ENCODE measurements at regions not wholly inside any gene's neighbourhood (a gene's known extent, or its start where the extent isn't known, plus 50 kb on each side); places are given as distances from the start of the nearest gene placed in this dataset.
A peak's percentile ranks its signal among the peaks of the same experiment; 100 is the strongest.

DNA sequence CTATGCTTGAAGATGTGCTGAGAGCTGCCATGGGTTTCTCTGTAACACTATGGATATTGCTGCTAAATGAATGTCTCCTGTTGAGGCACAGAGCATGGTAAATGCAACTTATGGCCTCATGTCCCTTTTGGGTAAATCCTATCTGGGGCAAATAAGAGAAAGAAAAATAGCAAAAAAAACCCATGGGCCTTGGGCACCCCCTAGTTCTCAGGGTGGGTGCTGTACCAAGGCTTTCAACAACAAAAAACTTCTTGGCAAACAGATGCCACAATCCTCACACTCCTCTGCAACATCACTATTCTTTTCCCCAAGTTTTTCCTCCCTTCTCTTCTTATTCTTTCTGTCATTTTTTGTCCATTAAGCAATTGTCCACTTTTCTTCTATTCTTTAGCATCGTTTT lies 340.1 kb upstream of the ROBO2 start:
- Histone ChIP-seq H3K4me1 (ENCODE audit: control insufficient read depth, insufficient read depth, low read length) (no peaks in the 10 kb centered on the region), H3K4me3 (ENCODE audit: low read length) (no peak overlapping the region), H3K9me3 (ENCODE audit: control insufficient read depth, low read length) (no peaks in the 10 kb centered on the region), H3K36me3 (ENCODE audit: control insufficient read depth, insufficient read depth, low read length, severe bottlenecking) (no peaks in the 10 kb centered on the region), H3K9ac (ENCODE audit: low read length) (no peak overlapping the region), H3K27me3 (replicated peaks; ENCODE audit: control insufficient read depth, insufficient read depth, low read length) (no peaks in the 10 kb centered on the region)
- no peak for DNase-seq (ENCODE audit: low read depth)

DNA sequence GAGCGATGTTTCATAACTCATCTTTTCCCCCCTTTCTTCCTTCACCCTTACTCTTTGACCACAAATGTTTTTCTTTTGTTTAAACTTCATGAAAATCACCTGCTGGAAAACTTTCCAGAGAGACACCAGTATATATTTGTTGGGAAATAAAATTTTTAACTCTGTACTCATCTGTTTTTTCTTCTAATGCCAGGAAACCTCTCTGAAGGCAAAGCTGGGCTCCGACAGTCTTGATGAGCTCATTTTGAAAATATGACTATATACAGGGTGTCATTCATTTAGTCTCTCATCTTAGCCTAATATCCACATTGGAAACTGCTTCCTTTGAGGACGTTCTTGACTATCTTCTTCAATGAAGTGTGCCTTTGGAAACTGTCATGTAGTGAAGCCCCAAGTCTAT lies 339.6 kb upstream of the ROBO2 start:
- Histone ChIP-seq H3K36me3 (ENCODE audit: control insufficient read depth, insufficient read depth, low read length, severe bottlenecking) (no peaks in the 10 kb centered on the region), H3K9ac (ENCODE audit: low read length) (no peak overlapping the region), H3K4me3 (ENCODE audit: low read length) (no peak overlapping the region), H3K27me3 (replicated peaks; ENCODE audit: control insufficient read depth, insufficient read depth, low read length) (no peaks in the 10 kb centered on the region), H3K4me1 (ENCODE audit: control insufficient read depth, insufficient read depth, low read length) (no peaks in the 10 kb centered on the region), H3K9me3 (ENCODE audit: control insufficient read depth, low read length) (no peaks in the 10 kb centered on the region)
- DNase-seq (ENCODE audit: low read depth), result peak; percentile 44

DNA sequence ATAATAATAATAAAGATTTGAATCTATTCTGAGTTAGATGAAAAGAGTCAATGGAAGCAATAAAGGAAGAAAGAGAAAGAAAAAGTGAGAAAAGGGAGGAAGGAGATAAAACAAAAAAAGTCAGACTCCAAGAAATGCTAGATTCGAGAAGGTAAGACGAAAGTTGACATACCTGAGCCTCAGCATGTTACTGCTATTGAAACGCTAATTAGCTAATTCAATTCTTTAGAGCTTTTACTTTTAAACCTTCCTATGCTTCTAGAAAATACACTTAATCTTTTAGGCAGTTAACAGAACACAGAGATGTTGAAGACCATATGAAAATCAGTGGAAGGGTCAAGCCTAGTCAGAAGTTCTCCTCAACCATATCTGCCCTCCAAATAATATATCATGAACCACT lies 337.2 kb upstream of the ROBO2 start:
- no peak for DNase-seq (ENCODE audit: low read depth)
- H3K36me3 ChIP-seq (ENCODE audit: control insufficient read depth, insufficient read depth, low read length, severe bottlenecking), result no peaks in the 10 kb centered on the region
- H3K27me3 ChIP-seq (replicated peaks; ENCODE audit: control insufficient read depth, insufficient read depth, low read length), result no peaks in the 10 kb centered on the region
- no peak overlapping the region for H3K4me3 ChIP-seq (ENCODE audit: low read length)
- H3K9me3 ChIP-seq (ENCODE audit: control insufficient read depth, low read length), result no peaks in the 10 kb centered on the region
- H3K4me1 ChIP-seq (ENCODE audit: control insufficient read depth, insufficient read depth, low read length), result no peaks in the 10 kb centered on the region
- no peak overlapping the region for H3K9ac ChIP-seq (ENCODE audit: low read length)

DNA sequence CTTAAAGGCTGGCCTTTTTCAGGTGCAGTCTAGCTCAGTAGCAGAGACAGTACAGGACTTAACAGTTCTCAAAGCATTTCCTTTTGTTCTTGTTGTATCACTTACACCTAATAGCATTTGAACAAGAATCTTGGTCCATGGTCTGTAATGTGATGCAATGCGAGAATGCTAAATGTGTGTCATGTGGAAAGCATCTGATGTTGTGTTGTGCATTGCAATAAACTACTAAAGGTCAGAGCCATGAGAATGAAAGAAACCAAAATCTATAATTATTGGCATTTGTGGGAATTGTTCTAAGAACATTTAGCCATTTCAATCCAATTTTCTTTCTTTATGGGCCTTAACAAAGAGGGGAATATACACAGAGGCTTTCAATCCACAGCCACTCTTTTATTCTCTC lies 324.5 kb upstream of the ROBO2 start:
- Histone ChIP-seq H3K36me3 (ENCODE audit: control insufficient read depth, insufficient read depth, low read length, severe bottlenecking) (no peaks in the 10 kb centered on the region), H3K9ac (ENCODE audit: low read length) (no peak overlapping the region), H3K4me1 (ENCODE audit: control insufficient read depth, insufficient read depth, low read length) (no peaks in the 10 kb centered on the region), H3K27me3 (replicated peaks; ENCODE audit: control insufficient read depth, insufficient read depth, low read length) (no peaks in the 10 kb centered on the region), H3K9me3 (ENCODE audit: control insufficient read depth, low read length) (no peaks in the 10 kb centered on the region), H3K4me3 (ENCODE audit: low read length) (no peak overlapping the region)
- peak; percentile 54 for DNase-seq (ENCODE audit: low read depth)

DNA sequence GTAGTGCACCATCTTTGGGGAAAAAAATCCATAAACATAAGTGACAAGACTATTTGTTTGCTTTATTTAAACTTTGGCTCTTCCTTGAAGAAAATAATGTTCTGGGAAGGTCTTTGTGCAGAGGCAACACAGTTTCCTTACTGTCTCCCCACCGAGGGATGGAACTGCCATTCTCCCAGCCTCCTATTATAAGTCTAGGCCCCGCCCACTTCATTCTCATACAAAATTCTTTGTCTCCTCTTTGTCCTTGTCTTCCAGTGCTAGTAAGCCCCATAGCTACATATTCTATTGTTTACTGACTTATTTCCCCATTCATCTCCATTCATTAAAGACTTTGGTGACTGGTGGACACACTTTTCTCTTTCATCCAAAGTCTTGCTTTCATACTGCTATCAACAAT lies 316.5 kb upstream of the ROBO2 start:
- H3K4me1 ChIP-seq (ENCODE audit: control insufficient read depth, insufficient read depth, low read length), result no peaks in the 10 kb centered on the region
- no peak overlapping the region for H3K4me3 ChIP-seq (ENCODE audit: low read length)
- H3K27me3 ChIP-seq (replicated peaks; ENCODE audit: control insufficient read depth, insufficient read depth, low read length), result no peaks in the 10 kb centered on the region
- no peak for DNase-seq (ENCODE audit: low read depth)
- H3K9ac ChIP-seq (ENCODE audit: low read length), result no peak overlapping the region
- H3K36me3 ChIP-seq (ENCODE audit: control insufficient read depth, insufficient read depth, low read length, severe bottlenecking), result no peaks in the 10 kb centered on the region
- H3K9me3 ChIP-seq (ENCODE audit: control insufficient read depth, low read length), result no peaks in the 10 kb centered on the region

DNA sequence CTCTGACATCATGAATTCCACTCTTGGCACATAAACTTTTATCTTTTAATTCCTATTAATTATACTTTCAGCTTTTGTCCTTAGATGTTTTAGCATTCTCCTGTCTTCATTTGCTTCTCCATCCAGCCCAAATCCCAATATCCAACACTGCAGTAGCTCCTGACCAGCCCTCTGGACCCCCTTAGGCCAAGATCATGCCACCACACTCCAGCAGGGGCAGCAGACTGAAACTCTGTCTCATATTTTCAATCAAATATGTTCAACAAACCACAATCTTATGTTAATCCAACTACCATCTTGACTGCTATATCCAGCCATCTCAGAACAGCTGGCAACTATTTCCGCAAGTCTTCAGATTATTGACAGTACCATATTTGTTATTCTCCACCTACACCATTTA lies 315.8 kb upstream of the ROBO2 start:
- Histone ChIP-seq H3K9me3 (ENCODE audit: control insufficient read depth, low read length) (no peaks in the 10 kb centered on the region), H3K27me3 (replicated peaks; ENCODE audit: control insufficient read depth, insufficient read depth, low read length) (no peaks in the 10 kb centered on the region), H3K4me1 (ENCODE audit: control insufficient read depth, insufficient read depth, low read length) (no peaks in the 10 kb centered on the region), H3K9ac (ENCODE audit: low read length) (no peak overlapping the region), H3K36me3 (ENCODE audit: control insufficient read depth, insufficient read depth, low read length, severe bottlenecking) (no peaks in the 10 kb centered on the region), H3K4me3 (ENCODE audit: low read length) (no peak overlapping the region)
- no peak for DNase-seq (ENCODE audit: low read depth)

DNA sequence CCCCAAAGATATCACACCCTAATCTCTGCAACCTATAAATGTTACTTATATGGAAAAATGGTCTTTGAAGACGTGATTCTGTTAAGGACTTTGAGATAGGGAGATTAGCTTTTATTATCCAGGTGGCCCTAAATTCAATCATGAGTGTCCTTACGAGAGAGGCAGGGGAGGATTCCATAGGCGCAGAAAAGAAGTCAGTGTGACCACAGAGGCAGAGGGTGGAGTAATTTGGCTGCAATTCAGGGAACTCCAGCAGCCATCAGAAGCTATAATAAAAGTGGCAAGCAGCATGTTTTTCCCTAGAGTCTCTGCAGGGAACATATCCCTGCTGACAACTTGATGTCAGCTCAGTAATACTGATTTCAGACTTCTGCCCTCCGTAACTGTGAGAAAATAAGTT lies 315.2 kb upstream of the ROBO2 start:
- H3K4me3 ChIP-seq (ENCODE audit: low read length), result no peak overlapping the region
- no peaks in the 10 kb centered on the region for H3K9me3 ChIP-seq (ENCODE audit: control insufficient read depth, low read length)
- no peaks in the 10 kb centered on the region for H3K27me3 ChIP-seq (replicated peaks; ENCODE audit: control insufficient read depth, insufficient read depth, low read length)
- no peaks in the 10 kb centered on the region for H3K36me3 ChIP-seq (ENCODE audit: control insufficient read depth, insufficient read depth, low read length, severe bottlenecking)
- H3K9ac ChIP-seq (ENCODE audit: low read length), result no peak overlapping the region
- no peak for DNase-seq (ENCODE audit: low read depth)
- H3K4me1 ChIP-seq (ENCODE audit: control insufficient read depth, insufficient read depth, low read length), result no peaks in the 10 kb centered on the region

DNA sequence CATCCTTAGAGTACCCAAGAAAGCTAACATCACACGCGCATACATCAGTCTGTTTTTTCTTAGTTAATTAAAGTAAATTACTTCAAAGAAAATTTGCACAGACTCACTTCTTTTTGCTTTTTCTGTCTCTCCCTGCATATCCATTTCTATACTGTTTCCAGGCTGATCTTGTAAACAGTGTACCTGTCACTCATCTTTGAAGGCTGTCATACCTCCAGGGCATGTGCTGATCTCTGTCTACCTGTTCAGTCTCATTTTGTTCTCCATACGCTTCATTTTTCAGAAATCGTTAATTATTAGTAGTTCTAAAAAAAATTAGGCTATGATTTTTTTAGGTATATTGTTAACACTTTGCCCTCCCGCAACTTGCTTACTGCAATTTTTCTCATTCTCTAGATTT lies 313.9 kb upstream of the ROBO2 start:
- DNase-seq (ENCODE audit: low read depth), result no peak
- Histone ChIP-seq H3K9me3 (ENCODE audit: control insufficient read depth, low read length) (no peaks in the 10 kb centered on the region), H3K27me3 (replicated peaks; ENCODE audit: control insufficient read depth, insufficient read depth, low read length) (no peaks in the 10 kb centered on the region), H3K4me3 (ENCODE audit: low read length) (no peak overlapping the region), H3K4me1 (ENCODE audit: control insufficient read depth, insufficient read depth, low read length) (no peaks in the 10 kb centered on the region), H3K36me3 (ENCODE audit: control insufficient read depth, insufficient read depth, low read length, severe bottlenecking) (no peaks in the 10 kb centered on the region), H3K9ac (ENCODE audit: low read length) (no peak overlapping the region)

DNA sequence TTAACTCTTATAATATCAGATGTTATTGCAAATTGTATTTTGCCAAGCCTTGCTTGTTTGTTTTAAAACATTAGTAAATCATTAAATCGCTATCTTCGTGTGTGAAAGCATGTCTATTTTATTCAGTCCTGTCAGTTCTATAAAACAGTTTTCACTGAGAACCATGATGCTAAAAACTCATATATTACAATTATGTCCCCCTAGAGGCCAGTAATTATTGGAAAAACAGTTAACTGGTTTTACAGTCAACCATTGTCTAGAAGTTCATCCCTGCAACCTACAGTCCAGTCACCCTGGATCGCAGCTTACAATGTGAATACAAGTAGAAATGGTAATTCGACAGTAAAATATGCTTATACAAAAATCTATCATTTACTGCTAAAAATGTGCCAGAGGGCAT lies 311.5 kb upstream of the ROBO2 start:
- Histone ChIP-seq H3K9me3 (ENCODE audit: control insufficient read depth, low read length) (no peaks in the 10 kb centered on the region), H3K36me3 (ENCODE audit: control insufficient read depth, insufficient read depth, low read length, severe bottlenecking) (no peaks in the 10 kb centered on the region), H3K9ac (ENCODE audit: low read length) (no peak overlapping the region), H3K4me1 (ENCODE audit: control insufficient read depth, insufficient read depth, low read length) (no peaks in the 10 kb centered on the region), H3K4me3 (ENCODE audit: low read length) (no peak overlapping the region), H3K27me3 (replicated peaks; ENCODE audit: control insufficient read depth, insufficient read depth, low read length) (no peaks in the 10 kb centered on the region)
- DNase-seq (ENCODE audit: low read depth), result no peak

DNA sequence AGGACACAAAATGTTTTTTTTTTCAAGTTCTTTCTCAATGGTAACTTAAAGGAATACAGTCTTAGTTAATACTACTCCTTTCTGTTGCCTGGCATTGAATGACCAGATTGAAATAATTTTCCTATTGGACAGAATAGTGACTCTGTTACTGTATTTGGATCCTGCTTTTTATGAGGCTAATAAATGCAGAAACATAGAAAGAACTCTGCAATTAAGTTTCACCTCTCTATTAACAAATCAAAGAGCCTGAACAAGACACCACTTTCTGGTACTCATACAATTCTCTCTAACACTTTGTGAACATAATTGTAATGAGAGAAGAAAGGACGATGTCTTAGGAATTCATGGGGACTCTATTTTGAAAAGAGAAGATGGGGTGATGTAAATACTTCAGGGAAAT lies 308.4 kb upstream of the ROBO2 start:
- Histone ChIP-seq H3K9ac (ENCODE audit: low read length) (no peak overlapping the region), H3K27me3 (replicated peaks; ENCODE audit: control insufficient read depth, insufficient read depth, low read length) (no peaks in the 10 kb centered on the region), H3K4me1 (ENCODE audit: control insufficient read depth, insufficient read depth, low read length) (no peaks in the 10 kb centered on the region), H3K36me3 (ENCODE audit: control insufficient read depth, insufficient read depth, low read length, severe bottlenecking) (no peaks in the 10 kb centered on the region), H3K4me3 (ENCODE audit: low read length) (no peak overlapping the region), H3K9me3 (ENCODE audit: control insufficient read depth, low read length) (no peaks in the 10 kb centered on the region)
- no peak for DNase-seq (ENCODE audit: low read depth)

DNA sequence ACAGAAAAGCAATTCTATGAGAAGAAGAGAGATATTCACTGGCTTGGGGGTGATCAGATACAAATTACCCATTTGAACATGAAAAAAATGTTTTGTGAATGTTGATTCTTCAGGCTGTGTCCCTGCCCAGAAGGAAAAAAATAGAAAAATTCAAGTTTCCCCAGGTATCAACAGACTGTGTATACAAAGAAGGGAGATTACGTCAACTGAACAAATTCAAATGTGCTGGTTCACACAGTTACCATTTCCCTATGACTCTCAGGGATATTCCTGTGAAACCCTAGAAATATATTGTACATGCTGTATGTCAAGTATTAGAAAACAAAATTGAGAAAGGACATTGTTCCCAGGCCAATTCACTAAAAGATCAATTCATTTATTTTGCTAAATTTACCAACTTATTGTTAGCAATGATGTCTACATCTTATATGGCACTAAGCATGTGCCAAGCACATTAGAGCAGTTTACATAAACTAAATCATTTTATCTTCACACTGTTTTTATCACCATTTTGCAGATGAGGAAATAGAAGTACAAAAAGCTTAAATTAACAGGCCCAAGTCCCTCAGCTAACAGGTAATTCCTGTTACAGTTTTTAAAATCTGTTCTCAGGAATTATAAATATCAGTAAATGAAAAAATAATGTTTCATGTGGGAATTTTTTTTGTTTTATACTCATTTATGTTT lies 306.7 kb upstream of the ROBO2 start:
- Histone ChIP-seq H3K9me3 (ENCODE audit: control insufficient read depth, low read length) (no peaks in the 10 kb centered on the region), H3K27me3 (replicated peaks; ENCODE audit: control insufficient read depth, insufficient read depth, low read length) (no peaks in the 10 kb centered on the region), H3K4me1 (ENCODE audit: control insufficient read depth, insufficient read depth, low read length) (no peaks in the 10 kb centered on the region), H3K36me3 (ENCODE audit: control insufficient read depth, insufficient read depth, low read length, severe bottlenecking) (no peaks in the 10 kb centered on the region), H3K4me3 (ENCODE audit: low read length) (no peak overlapping the region), H3K9ac (ENCODE audit: low read length) (no peak overlapping the region)
- DNase-seq (ENCODE audit: low read depth), result no peak

DNA sequence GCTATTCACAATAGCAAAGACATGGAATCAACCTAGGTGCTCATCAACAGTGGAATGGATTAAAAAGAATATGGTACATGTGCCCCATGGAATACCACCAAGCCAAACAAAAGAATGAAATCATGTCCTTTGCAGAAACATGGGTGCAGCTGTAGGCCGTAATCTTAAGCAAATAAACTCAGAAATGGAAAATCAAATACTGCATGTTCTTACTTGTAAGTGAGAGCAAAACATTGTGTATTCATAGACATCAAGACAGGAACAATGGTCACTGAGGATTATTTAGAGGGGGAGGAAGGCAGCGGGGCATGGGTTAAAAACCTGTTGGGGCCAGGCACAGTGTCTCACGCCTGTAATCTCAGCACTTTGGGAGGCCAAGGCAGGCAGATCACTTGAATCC lies 304.7 kb upstream of the ROBO2 start:
- H3K4me3 ChIP-seq (ENCODE audit: low read length), result no peak overlapping the region
- DNase-seq (ENCODE audit: low read depth), result no peak
- H3K9ac ChIP-seq (ENCODE audit: low read length), result no peak overlapping the region
- H3K9me3 ChIP-seq (ENCODE audit: control insufficient read depth, low read length), result no peaks in the 10 kb centered on the region
- H3K27me3 ChIP-seq (replicated peaks; ENCODE audit: control insufficient read depth, insufficient read depth, low read length), result no peaks in the 10 kb centered on the region
- H3K36me3 ChIP-seq (ENCODE audit: control insufficient read depth, insufficient read depth, low read length, severe bottlenecking), result no peaks in the 10 kb centered on the region
- H3K4me1 ChIP-seq (ENCODE audit: control insufficient read depth, insufficient read depth, low read length), result no peaks in the 10 kb centered on the region
